Transverse colon (tissue), 4 donors: ENCODE measurements at regions not wholly inside any gene's neighbourhood (a gene's known extent, or its start where the extent isn't known, plus 50 kb on each side); places are given as distances from the start of the nearest gene placed in this dataset.

Source experiments
- DNase-seq: peaks from one replicate; pipeline ENCODE4 v3.0.0-alpha.2; 2019
- H3K27ac ChIP-seq, 4 donors: fragments of 200-600 bp; sonication (generic); 2 replicates each; pipeline ENCODE4 v1.5.1; 2016 to 2018; ENCODE audit warnings: inconsistent platforms in 4 of 4
- H3K27me3 ChIP-seq: fragments of 200-600 bp; sonication (generic); 2 replicates; pipeline ENCODE4 v1.5.1; 2017; ENCODE audit warnings: inconsistent platforms
- H3K36me3 ChIP-seq, 4 donors: fragments of 200-600 bp; sonication (generic); 2 replicates each; pipeline ENCODE4 v1.5.1; 2017 to 2019; ENCODE audit warnings: inconsistent platforms in 4 of 4
- H3K4me1 ChIP-seq, 4 donors: fragments of 200-600 bp; sonication (generic); 2 replicates each; pipeline ENCODE4 v1.5.1; 2017 to 2020; ENCODE audit warnings: inconsistent platforms in 4 of 4
- H3K4me3 ChIP-seq, 4 donors: fragments of 200-600 bp; sonication (generic); 1 replicate in 1 of 4; 2 replicates in 3 of 4; pipeline versions ENCODE4 v1.5.1 to v1.6.1; 2017 to 2019; ENCODE audit warnings: inconsistent platforms in 4 of 4
- H3K9me3 ChIP-seq, 2 donors: fragments of 200-600 bp; sonication (generic); 2 replicates each; pipeline ENCODE4 v1.5.1; 2017 to 2019; ENCODE audit warnings: inconsistent platforms in 2 of 2
- EP300 ChIP-seq: sonication (generic); formaldehyde crosslinking; IDR thresholded peaks from one replicate; pipeline ENCODE4 v1.6.1; 2017; ENCODE audit warnings: antibody characterized with exemption, low read depth
- POLR2A ChIP-seq: fragments of 450-650 bp; IDR thresholded peaks from one replicate; pipeline ENCODE4 v1.6.1; 2016; ENCODE audit warnings: antibody characterized with exemption, mild to moderate bottlenecking, moderate library complexity
- POLR2AphosphoS5 ChIP-seq, 3 donors: sonication (generic); formaldehyde crosslinking; IDR thresholded peaks; one replicate each; pipeline ENCODE4 v1.6.1; 2016; ENCODE audit warnings: antibody characterized with exemption in 3 of 3
- WGBS, 2 donors: methylation state at CpG; one replicate each; pipeline ENCODE4 v1.1.5; 2018; ENCODE audit warnings: low coverage in 1 of 2; 5-methylcytosine and 5-hydroxymethylcytosine counted together
- in situ Hi-C, 4 donors: fragments of 200-750 bp; cut with MboI; loops; one replicate each; pipeline versions ENCODE4 v1.15.0 to v1.15.1; 2017; ENCODE audit warnings: low sequenced_read_pairs in 3 of 4, low pct_ligation_motif_present in 1 of 4, low pct_unique_long_range_greater_than_20kb in 1 of 4
- intact Hi-C: fragments of 100-400 bp; cut with DNase I; formaldehyde crosslinking; loops from one replicate; pipeline ENCODE4 v1.15.1; 2023; ENCODE audit warnings: low total_unique reads
- TF ChIP-seq, protein P1 (sequence below), 5 experiments: fragments of 200-600 bp in 3 of 5; fragments of 450-650 bp in 2 of 5; sonication (generic) in 3 of 5; IDR thresholded peaks; 1 replicate in 2 of 5; 2 replicates in 3 of 5; pipeline ENCODE4 v1.5.1; 2016 to 2017; ENCODE audit warnings: antibody characterized with exemption in 5 of 5, inconsistent platforms in 3 of 5, mild to moderate bottlenecking in 2 of 5, moderate library complexity in 1 of 5

- TF ChIP-seq POLR2AphosphoS5 (IDR thresholded peaks at IDR 0.05) (no peak), EP300 (no peak), POLR2A (no peak)
- TF ChIP-seq, protein P1, sequence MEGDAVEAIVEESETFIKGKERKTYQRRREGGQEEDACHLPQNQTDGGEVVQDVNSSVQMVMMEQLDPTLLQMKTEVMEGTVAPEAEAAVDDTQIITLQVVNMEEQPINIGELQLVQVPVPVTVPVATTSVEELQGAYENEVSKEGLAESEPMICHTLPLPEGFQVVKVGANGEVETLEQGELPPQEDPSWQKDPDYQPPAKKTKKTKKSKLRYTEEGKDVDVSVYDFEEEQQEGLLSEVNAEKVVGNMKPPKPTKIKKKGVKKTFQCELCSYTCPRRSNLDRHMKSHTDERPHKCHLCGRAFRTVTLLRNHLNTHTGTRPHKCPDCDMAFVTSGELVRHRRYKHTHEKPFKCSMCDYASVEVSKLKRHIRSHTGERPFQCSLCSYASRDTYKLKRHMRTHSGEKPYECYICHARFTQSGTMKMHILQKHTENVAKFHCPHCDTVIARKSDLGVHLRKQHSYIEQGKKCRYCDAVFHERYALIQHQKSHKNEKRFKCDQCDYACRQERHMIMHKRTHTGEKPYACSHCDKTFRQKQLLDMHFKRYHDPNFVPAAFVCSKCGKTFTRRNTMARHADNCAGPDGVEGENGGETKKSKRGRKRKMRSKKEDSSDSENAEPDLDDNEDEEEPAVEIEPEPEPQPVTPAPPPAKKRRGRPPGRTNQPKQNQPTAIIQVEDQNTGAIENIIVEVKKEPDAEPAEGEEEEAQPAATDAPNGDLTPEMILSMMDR (IDR thresholded peaks at IDR 0.05) = no peak
- Histone ChIP-seq H3K4me1 (peaks cover 0 to 5% (median 0%) of the 10 kb centered on the region in 4 donors), H3K27me3 (no peaks in the 10 kb centered on the region), H3K9me3 (no peaks in the 10 kb centered on the region), H3K36me3 (no peaks in the 10 kb centered on the region), H3K27ac (no peak overlapping the region), H3K4me3 (no peak overlapping the region)
- 88 to 95% methylated on average over 2 of the region's 2 CpGs for WGBS, 2 donors
- in situ Hi-C loops = no loop called here
- intact Hi-C loops = no loop called here
- no peak for DNase-seq
These were observed 373.0 kb downstream of the ZEB2 start for GRCh38 chr2:144146876-144147275.

DNA sequence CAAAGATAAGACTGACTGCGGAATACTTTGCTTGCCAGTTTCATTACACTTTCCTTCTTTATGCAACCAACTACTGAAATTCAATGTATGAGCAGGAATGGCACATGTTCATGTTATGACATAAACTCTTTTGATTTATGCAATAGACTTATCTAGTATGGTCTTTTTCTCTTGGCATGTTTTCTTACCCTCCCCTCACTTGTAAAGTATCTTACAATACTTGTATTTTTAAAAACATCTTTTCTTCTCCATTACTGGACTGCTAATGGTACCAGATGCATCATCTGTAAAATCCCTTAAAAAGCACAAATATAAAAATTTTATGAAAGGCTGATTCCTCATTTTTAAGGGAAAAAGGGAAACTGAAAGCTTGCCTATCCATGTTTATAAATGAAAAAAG lies 373.8 kb downstream of the ZEB2 start:
- 20 to 66% methylated on average over 1 of the region's 1 CpG for WGBS, 2 donors

GRCh38 chr2:144143294-144144151 lies 376.4 kb downstream of the ZEB2 start:
- 67 to 74% methylated on average over 4 of the region's 4 CpGs for WGBS, 2 donors
- TF ChIP-seq, protein P1 (IDR thresholded peaks at IDR 0.05) = no peak
- TF ChIP-seq EP300 (no peak), POLR2AphosphoS5 (IDR thresholded peaks at IDR 0.05) (no peak), POLR2A (no peak)

More for the DNA sequence above, 373.8 kb downstream of the ZEB2 start:
- Histone ChIP-seq H3K9me3 (no peaks in the 10 kb centered on the region), H3K4me1 (peaks cover 0 to 5% (median 0%) of the 10 kb centered on the region in 4 donors), H3K27me3 (no peaks in the 10 kb centered on the region), H3K27ac (no peak overlapping the region), H3K36me3 (no peaks in the 10 kb centered on the region), H3K4me3 (no peak overlapping the region)
- DNase-seq = no peak
- no peak for TF ChIP-seq POLR2A
- in situ Hi-C loops = no loop called here
- intact Hi-C loops = no loop called here

DNA sequence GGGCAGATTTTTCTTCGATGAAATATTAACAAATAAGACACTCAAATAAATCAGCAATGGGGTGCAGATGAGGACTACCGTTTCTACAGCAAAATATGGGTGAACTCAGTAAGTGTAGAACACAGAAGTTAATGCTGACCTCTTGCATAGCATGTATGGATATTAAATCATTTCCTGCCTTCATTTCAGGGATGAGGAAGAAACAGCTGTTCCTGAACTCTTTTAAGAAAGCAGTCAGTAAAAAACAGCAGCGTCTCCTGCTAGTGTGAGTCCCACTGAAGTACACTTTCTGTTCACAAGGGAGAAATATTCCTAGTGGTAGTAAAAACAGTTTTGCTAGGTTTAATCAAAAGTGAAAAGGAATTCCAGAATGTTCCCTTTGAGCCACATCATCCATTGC lies 379.0 kb downstream of the ZEB2 start:
- in situ Hi-C loops = no loop called here

More at GRCh38 chr2:144143294-144144151, 376.4 kb downstream of the ZEB2 start:
- Histone ChIP-seq H3K4me3 (no peak overlapping the region), H3K27me3 (no peaks in the 10 kb centered on the region), H3K9me3 (no peaks in the 10 kb centered on the region), H3K36me3 (no peaks in the 10 kb centered on the region), H3K27ac (peak overlapping the region in 2 of 4 donors; percentile 8 to 15), H3K4me1 (peaks cover 0 to 5% (median 0%) of the 10 kb centered on the region in 4 donors)
- intact Hi-C loops = no loop called here
- in situ Hi-C loops = no loop called here
- DNase-seq = no peak

More for the DNA sequence above, 379.0 kb downstream of the ZEB2 start:
- H3K4me1 ChIP-seq = peaks cover 0 to 5% (median 0%) of the 10 kb centered on the region in 4 donors
- DNase-seq = no peak
- intact Hi-C loops = no loop called here
- H3K9me3 ChIP-seq = no peaks in the 10 kb centered on the region
- H3K27ac ChIP-seq = no peak overlapping the region
- no peaks in the 10 kb centered on the region for H3K36me3 ChIP-seq
- 79 to 85% methylated on average over 2 to 3 of the region's 3 CpGs for WGBS, 2 donors
- no peak overlapping the region for H3K4me3 ChIP-seq
- TF ChIP-seq, protein P1 (IDR thresholded peaks at IDR 0.05) = no peak
- no peak for TF ChIP-seq POLR2AphosphoS5 (IDR thresholded peaks at IDR 0.05)
- no peak for TF ChIP-seq EP300
- TF ChIP-seq POLR2A = no peak
- no peaks in the 10 kb centered on the region for H3K27me3 ChIP-seq
